GM21529 (cell line): ENCODE measurements at regions not wholly inside any gene's neighbourhood (a gene's known extent, or its start where the extent isn't known, plus 50 kb on each side); places are given as distances from the start of the nearest gene placed in this dataset.
"Not testable (repeated sequence)": the region's sequence is repeated elsewhere in the genome, so short reads cannot be mapped to it uniquely, and the experiment has no call there.

Experiments used
- ATAC-seq: cut with Tn5 transposase; IDR thresholded peaks from one replicate; pipeline ENCODE4 v1.9.1; 2021; ENCODE audit not compliant: unreplicated experiment

DNA sequence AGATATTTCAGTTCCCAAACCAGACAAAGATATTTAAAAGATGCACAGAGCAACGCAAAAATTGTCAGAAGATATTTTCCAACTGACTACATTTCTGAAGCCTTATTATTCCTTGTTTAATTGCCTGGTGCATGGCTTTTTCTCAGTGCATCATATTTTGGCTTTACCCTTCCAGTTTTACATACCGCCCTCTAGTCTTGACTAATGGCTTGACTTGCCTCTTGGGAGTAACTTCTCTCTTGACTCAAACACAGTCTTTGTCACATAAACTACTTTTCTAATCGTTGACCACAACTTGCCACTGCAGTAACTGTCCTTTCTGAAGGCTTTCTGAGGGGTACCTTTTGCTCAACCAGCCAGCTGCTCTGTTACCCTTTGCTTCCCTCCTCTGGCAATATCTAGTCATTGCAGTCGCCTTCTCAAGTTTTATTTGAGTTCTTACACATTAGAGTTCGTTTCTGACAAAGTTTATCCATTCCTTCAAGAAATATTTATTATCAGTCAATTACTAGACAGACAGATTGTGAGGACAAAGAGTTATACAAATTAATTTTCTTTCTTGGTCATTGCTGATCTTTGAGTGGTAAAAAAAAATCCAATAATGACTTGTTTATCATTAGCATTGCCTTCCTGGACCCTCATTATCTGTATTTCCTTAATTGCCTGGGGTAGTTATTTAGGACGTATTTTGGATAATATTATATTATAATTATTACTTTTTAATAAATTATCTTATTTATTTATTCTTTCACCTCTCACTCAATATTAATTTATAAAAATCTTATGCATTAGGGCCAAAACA, 506.9 kb upstream of the PCDH10 start:
- peak; percentile 69 for ATAC-seq

DNA sequence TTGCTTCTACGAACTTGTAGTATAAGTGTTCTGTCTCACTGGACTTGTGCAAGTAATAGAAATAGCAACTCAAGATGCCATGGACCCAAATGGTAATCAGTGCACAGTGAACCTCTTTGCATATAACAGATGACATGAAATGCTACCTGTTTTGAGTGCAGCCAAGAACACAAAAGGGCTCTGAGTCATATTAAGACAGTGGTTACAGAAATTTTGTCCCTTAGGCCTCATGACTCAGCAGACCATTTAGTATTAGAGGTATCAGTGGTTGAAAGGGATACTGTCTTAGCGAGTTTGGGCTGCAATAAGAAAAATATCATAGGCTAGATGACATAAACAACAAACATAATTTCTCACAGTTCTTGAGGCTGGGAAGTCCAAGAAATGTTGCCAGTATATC, 502.9 kb upstream of the PCDH10 start:
- ATAC-seq, result peak; percentile 83

- no peak for ATAC-seq
Measured at GRCh38 chr4:132651196-132651595, 497.9 kb upstream of the PCDH10 start.

GRCh38 chr4:132660181-132660580, 488.9 kb upstream of the PCDH10 start:
- ATAC-seq, result no peak

GRCh38 chr4:132662456-132662855, 486.6 kb upstream of the PCDH10 start:
- ATAC-seq, result no peak

DNA sequence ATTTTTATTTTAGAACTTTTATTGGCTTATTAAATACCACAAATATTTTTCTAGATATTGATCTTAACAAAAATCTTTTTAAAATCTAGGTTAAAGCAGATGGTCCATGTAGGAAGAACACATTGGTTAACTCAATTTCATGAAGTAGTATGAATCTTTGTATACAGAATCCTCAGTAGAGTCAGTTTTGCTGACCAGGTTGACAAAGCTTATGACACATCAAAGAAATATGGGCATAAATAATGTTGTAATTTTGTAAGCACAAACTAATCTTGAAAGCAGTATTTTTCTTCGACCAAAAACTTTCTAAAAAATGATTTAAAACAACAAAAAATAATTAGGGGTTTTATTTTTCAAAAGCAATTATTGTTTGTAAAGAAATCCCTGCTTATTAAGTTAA, 479.3 kb upstream of the PCDH10 start:
- no peak for ATAC-seq

DNA sequence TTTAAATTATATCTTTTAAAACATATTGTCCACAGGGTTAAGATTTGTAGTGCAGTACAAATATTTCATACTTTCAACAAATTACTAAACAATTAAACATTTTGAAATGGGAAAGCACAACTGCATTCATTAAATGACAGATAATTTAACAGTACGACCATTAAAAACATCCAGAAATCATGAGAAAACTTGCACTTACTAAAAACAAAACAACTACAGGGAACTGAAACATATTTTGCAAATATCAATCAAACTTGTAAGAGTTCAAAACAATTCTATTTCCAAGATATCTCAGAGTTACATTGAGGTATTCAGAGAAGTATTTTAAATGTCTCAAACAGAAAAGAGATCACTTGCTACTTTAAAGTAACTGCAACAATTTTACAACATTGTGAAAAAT, 478.5 kb upstream of the PCDH10 start:
- ATAC-seq, result no peak

- no peak for ATAC-seq
Measured at GRCh38 chr4:132683957-132684356, 465.1 kb upstream of the PCDH10 start.

DNA sequence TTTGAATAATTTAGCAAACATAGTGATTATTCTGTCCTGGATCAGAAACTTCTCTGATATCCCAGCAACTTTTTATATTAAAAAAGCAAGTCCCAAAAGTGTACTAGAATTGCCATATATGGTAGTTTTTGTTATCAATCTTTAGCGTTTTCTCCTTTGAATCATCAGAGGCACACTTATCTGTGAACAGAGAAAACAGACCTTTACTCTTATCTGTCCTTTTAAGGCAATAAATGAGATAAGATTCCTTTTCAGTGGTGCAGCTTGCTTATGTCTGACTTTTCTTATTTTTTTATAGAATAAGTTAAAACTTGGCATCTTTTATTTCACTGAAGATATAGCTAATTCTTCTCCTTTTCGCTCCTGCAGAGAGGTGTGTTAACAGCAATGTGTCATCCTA, 458.1 kb upstream of the PCDH10 start:
- ATAC-seq, result no peak

- no peak for ATAC-seq
Measured at GRCh38 chr4:132691668-132692067, 457.4 kb upstream of the PCDH10 start.

DNA sequence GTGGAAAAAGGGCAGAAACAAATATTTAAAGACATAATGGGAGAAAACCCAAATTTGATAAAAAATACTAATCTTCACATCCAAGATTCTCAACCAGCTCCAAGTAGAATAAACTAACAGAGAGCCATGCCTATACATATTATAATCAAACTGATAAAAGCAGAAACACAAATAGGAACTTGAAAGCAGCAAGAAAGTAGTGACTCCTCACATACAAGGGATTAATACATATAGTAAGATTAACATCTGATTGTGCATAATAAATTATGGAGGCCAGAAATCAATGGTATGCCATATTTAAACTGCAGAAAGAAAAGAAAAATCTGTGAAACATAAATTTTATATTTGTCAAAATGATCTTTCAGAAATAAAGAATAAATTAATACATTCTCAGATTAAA, 454.3 kb upstream of the PCDH10 start:
- ATAC-seq, result no peak

DNA sequence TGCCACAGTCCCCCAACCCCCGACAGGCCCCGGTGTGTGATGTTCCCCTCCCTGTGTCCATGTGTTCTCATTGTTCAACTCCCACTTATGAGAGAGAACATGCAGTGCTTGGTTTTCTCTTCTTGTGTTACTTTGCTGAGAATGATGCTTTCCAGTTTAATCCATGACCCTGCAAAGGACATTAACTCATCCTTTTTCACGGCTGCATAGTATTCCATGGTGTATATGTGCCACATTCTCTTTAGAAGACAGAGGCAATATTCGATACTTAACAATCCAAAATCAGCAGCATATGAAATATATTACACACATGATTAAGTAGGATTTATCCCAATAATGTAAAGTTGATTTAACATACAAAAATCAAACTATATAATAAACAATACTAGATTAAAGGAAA, 451.6 kb upstream of the PCDH10 start:
- not testable (repeated sequence) for ATAC-seq

DNA sequence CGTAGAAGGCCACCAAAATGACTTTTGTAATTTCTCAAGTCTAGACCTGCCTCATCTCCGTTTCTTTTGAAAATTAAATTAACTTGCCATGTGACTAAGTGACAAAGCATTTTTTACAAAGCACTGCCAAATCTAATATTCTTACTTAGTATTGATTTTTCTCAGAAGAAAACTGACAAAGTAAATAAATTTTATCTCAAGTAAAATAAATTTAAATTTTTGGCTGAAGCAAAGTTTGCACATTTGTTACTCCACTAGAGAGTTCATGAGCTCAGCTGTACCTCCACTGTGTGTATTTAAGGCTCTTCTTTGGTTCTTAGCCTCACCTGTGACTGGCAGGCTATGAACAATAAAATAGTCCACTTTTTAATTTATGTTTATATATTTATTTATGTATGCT, 441.1 kb upstream of the PCDH10 start:
- no peak for ATAC-seq

DNA sequence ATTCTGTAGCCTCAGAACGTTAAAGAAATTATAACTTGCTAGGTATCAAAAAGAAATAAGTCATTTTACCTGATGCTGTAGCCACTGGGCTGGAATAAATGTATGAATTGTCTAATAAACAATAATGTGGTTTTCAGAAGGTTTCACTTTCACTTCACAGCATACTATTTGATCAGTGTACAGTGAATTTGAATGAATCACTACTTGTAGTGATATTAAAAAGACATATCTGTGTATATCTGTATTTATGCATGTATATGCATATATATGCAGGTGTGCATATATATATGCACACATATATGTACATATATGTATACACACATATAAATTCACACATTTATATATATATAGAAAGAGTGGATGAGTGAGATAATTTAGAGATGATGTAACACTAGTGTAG, 440.0 kb upstream of the PCDH10 start:
- no peak for ATAC-seq

DNA sequence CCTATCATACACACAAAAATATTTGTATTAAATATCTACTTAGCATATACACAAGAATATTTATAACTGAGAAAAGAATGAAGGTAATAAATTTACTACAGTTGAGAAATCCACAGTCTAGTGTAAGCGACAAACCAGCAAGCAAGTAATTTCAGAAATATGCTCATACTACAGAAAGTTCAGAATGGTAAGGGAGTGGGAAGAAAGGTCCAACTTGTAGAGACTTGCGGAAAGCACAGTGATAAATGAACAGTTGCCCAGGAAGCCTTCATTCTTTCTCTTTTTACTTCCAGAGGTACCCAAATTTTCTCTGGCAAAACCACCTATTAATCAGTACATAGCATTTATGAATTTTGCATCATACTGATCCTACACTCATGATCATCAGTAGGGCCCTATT, 438.1 kb upstream of the PCDH10 start:
- ATAC-seq, result no peak

DNA sequence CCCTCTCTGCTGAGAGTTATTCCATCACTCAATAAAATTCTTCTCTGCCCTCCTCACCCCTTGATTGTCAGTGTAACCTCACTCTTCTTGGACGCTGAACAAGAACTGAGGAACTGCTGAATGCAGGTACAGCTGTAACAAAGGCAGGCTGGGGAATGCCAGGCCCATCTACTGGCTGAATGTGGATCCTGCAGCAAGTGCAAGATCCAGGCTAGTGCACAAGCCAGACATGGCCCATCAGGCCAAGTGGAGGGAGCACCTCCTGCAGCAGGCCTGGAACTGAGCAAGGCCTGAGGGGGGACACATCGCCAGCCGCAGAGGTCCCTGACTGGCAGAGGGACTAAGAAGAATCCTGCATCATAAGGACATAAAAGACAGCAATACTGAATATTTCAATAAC, 411.8 kb upstream of the PCDH10 start:
- no peak for ATAC-seq

- no peak for ATAC-seq
Measured at GRCh38 chr4:132759199-132759780, 389.8 kb upstream of the PCDH10 start.

GRCh38 chr4:132763465-132763864, 385.6 kb upstream of the PCDH10 start:
- no peak for ATAC-seq

DNA sequence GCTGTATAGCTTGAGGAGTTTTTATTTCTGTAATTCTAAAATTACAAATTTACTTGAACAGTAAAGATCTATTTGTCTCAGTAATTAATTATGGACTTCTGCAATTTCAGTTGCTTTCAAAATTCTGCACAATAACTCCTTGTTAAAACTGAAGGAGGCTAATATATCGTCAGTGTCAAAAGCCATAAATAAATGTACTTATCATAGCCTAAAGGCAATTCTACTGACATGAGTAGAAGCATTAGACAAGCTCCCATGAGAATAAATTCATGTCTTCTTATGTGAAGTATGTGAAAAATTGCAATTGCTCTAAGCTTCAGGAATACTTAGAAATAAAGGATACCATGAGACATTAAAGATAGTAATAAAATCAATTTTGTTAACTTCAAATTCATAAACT, 381.2 kb upstream of the PCDH10 start:
- ATAC-seq, result no peak

DNA sequence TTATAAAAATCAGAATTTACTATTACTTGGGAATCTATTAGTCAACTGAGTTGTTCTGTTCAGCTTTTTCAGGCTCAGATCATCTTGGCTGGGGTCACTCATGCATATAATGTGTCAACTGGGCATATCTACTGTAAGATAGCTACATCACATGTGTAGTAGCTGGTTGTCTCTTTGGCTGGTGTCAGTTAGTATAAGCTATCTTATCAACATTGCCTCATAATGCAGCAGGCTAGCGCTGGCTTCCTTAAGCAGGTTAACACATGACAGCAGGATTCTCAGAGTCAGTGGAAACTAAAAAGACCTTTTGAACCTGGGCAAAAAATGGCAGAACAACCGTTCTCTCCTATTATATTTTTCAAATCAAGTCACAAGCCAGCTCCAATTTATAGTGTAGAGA, 378.3 kb upstream of the PCDH10 start:
- no peak for ATAC-seq

- no peak for ATAC-seq
Measured at GRCh38 chr4:132792310-132792709, 356.8 kb upstream of the PCDH10 start.

DNA sequence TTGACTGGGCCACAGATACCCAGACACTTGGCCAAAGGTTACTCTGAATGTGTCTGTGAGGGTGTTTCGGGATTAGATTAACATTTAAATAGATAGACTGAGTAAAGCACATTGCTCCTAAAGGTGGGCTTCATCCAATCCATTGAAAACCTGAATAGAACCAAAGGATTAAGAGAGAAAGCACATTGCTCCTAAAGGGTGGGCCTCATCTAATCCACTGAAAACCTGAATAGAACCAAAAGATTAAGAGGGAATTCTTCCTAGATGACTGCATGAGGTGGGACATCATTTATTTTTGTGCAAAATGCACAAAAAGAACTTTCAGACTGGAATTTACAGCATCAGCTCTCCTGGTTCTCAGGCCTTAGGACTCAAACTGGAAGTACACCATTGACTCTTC, 351.2 kb upstream of the PCDH10 start:
- ATAC-seq, result no peak
